CD14-positive monocyte (primary cell): ENCODE measurements at regions not wholly inside any gene's neighbourhood (a gene's known extent, or its start where the extent isn't known, plus 50 kb on each side); places are given as distances from the start of the nearest gene placed in this dataset.

Experiments used
- DNase-seq, 3 donors: peaks; one replicate each; pipeline ENCODE4 v3.0.0-alpha.2; 2011 to 2022
- H2AFZ ChIP-seq: 2 replicates; pipeline ENCODE4 v1.6.0; 2012; ENCODE audit warnings: mild to moderate bottlenecking, low read depth, low read length, inconsistent platforms; ENCODE audit not compliant: insufficient read depth, poor library complexity, severe bottlenecking
- H3K27ac ChIP-seq, 2 donors: 1 replicate in 1 of 2; 2 replicates in 1 of 2; pipeline ENCODE4 v1.5.1; 2012 to 2013; ENCODE audit warnings: low read length in 2 of 2, control low read depth in 1 of 2, inconsistent platforms in 1 of 2, low read depth in 1 of 2, mild to moderate bottlenecking in 1 of 2
- H3K27me3 ChIP-seq, 2 donors: one replicate each; pipeline versions ENCODE4 v1.6.0 to v1.6.1; 2011 to 2013; ENCODE audit warnings: low read length in 2 of 2; ENCODE audit not compliant: control insufficient read depth in 2 of 2, insufficient read depth in 2 of 2
- H3K36me3 ChIP-seq, 2 donors: replicated peaks in 1 of 2; 1 replicate in 1 of 2; 2 replicates in 1 of 2; pipeline versions ENCODE4 v1.5.1 to v1.6.1; 2012 to 2013; ENCODE audit warnings: low read length in 2 of 2, control low read depth in 1 of 2, inconsistent platforms in 1 of 2, mild to moderate bottlenecking in 1 of 2; ENCODE audit not compliant: insufficient read depth in 2 of 2, control insufficient read depth in 1 of 2
- H3K4me1 ChIP-seq, 2 donors: 1 replicate in 1 of 2; 2 replicates in 1 of 2; pipeline versions ENCODE4 v1.5.1 to v1.6.1; 2012 to 2013; ENCODE audit warnings: low read length in 2 of 2, control low read depth in 1 of 2, inconsistent platforms in 1 of 2, mild to moderate bottlenecking in 1 of 2, moderate library complexity in 1 of 2; ENCODE audit not compliant: insufficient read depth in 2 of 2, control insufficient read depth in 1 of 2
- H3K4me2 ChIP-seq: replicated peaks from 2 replicates; pipeline ENCODE3; 2012; ENCODE audit warnings: low read length, moderate library complexity, mild to moderate bottlenecking; ENCODE audit not compliant: poor library complexity, severe bottlenecking; ENCODE audit errors: extremely low read depth
- H3K4me3 ChIP-seq, 3 experiments: fragments of 200-600 bp in 1 of 3; sonication (generic) in 1 of 3; replicated peaks in 1 of 3; 1 replicate in 2 of 3; 2 replicates in 1 of 3; pipeline ENCODE4 v1.5.1; 2011 to 2013; ENCODE audit warnings: low read length in 3 of 3, mild to moderate bottlenecking in 3 of 3, control low read depth in 2 of 3, low read depth in 2 of 3, inconsistent platforms in 1 of 3, moderate library complexity in 1 of 3
- H3K79me2 ChIP-seq: 2 replicates; pipeline ENCODE4 v1.6.0; 2012; ENCODE audit warnings: mild to moderate bottlenecking, control low read depth, inconsistent platforms, low read length, moderate library complexity; ENCODE audit not compliant: insufficient read depth
- H3K9ac ChIP-seq: 2 replicates; pipeline ENCODE4 v1.6.0; 2017; ENCODE audit warnings: low read length, mild to moderate bottlenecking; ENCODE audit not compliant: insufficient read depth, poor library complexity, severe bottlenecking
- H3K9me3 ChIP-seq, 2 donors: replicated peaks in 1 of 2; 1 replicate in 1 of 2; 2 replicates in 1 of 2; pipeline versions ENCODE4 v1.5.1 to v1.6.1; 2012 to 2013; ENCODE audit warnings: low read length in 2 of 2, control low read depth in 1 of 2; ENCODE audit not compliant: control insufficient read depth in 1 of 2, insufficient read depth in 1 of 2
- H4K20me1 ChIP-seq: 2 replicates; pipeline ENCODE4 v1.6.0; 2012; ENCODE audit warnings: mild to moderate bottlenecking, low read length, control low read depth, moderate library complexity; ENCODE audit not compliant: insufficient read depth
- H3K27ac Mint-ChIP-seq, 7 donors: one replicate each; pipeline ENCODE4 v1.8.0; 2020; ENCODE audit warnings: mild to moderate bottlenecking in 7 of 7, mixed read lengths in 7 of 7, moderate library complexity in 6 of 7, inconsistent platforms in 2 of 7
- H3K27me3 Mint-ChIP-seq, 3 donors: one replicate each; pipeline ENCODE4 v1.8.0; 2021 to 2022; ENCODE audit warnings: low read depth in 3 of 3, mild to moderate bottlenecking in 3 of 3, mixed read lengths in 3 of 3, moderate library complexity in 3 of 3, inconsistent platforms in 1 of 3
- H3K36me3 Mint-ChIP-seq, 2 donors: one replicate each; pipeline ENCODE4 v1.8.0; 2020; ENCODE audit warnings: mixed read lengths in 2 of 2, inconsistent platforms in 1 of 2, mild to moderate bottlenecking in 1 of 2
- H3K4me1 Mint-ChIP-seq: one replicate; pipeline ENCODE4 v1.8.0; 2020; ENCODE audit warnings: mild to moderate bottlenecking, mixed read lengths
- H3K4me3 Mint-ChIP-seq, 2 donors: one replicate each; pipeline ENCODE4 v1.8.0; 2020; ENCODE audit warnings: mild to moderate bottlenecking in 2 of 2, mixed read lengths in 2 of 2, moderate library complexity in 1 of 2
- H3K9me3 Mint-ChIP-seq, 7 donors: one replicate each; pipeline ENCODE4 v1.8.0; 2020 to 2022; ENCODE audit warnings: mixed read lengths in 7 of 7, mild to moderate bottlenecking in 6 of 7, moderate library complexity in 6 of 7, inconsistent platforms in 2 of 7
- WGBS: methylation state at CpG from one replicate; pipeline ENCODE4 v1.1.5; 2013; ENCODE audit warnings: missing lambda C conversion rate; ENCODE audit not compliant: insufficient coverage; 5-methylcytosine and 5-hydroxymethylcytosine counted together
- intact Hi-C, 2 donors: fragments of 100-400 bp; cut with micrococcal nuclease; formaldehyde crosslinking; loops; one replicate each; pipeline versions ENCODE4 v1.15.0 to v1.15.1; 2023
- TF ChIP-seq, protein P1 (sequence below): fragments of 200-600 bp; IDR thresholded peaks from one replicate; pipeline ENCODE4 v1.8.0; 2022; ENCODE audit warnings: antibody characterized with exemption, mild to moderate bottlenecking

DNA sequence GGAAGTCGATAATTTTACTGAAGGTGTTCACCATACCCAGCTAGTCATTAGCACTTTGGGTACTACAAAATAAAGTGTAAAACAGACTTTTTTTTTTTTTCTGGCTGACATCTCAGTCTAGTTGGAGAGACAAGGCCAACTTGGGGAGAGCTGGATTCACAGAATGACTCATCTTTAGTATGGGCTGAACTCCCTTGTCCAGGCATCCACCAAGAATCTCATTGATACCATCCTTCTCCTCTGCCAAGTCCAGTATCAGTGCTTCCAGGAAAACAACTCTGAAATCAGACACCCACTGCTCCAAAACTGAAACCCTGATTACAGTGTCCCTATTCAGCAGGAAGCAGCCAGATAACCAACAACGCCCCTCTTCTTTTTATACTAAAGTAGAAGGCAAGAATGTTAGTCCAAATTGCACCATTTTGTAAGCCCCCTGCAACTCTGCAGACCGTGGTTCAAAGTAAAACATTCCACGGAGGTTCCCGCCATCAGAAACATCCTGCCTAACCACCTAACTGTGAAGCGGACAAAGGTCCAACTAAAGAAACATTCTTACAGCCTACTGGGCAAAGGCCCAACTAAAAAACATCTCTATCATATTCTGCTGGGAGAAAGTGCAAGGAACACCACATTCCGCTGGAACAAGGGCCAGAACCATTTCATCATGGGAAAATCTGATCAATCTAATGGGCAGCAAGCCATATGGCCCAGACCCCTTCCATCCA, 728.2 kb downstream of the BRINP1 start:
- TF ChIP-seq, protein P1, sequence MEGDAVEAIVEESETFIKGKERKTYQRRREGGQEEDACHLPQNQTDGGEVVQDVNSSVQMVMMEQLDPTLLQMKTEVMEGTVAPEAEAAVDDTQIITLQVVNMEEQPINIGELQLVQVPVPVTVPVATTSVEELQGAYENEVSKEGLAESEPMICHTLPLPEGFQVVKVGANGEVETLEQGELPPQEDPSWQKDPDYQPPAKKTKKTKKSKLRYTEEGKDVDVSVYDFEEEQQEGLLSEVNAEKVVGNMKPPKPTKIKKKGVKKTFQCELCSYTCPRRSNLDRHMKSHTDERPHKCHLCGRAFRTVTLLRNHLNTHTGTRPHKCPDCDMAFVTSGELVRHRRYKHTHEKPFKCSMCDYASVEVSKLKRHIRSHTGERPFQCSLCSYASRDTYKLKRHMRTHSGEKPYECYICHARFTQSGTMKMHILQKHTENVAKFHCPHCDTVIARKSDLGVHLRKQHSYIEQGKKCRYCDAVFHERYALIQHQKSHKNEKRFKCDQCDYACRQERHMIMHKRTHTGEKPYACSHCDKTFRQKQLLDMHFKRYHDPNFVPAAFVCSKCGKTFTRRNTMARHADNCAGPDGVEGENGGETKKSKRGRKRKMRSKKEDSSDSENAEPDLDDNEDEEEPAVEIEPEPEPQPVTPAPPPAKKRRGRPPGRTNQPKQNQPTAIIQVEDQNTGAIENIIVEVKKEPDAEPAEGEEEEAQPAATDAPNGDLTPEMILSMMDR: no peak
- Mint-ChIP-seq H3K27me3 (peaks cover 0 to 3% (median 0%) of the 10 kb centered on the region in 3 donors), H3K4me3 (no peak overlapping the region), H3K27ac (no peak overlapping the region), H3K36me3 (no peaks in the 10 kb centered on the region), H3K9me3 (peaks cover 4 to 21% (median 15%) of the 10 kb centered on the region in 7 donors), H3K4me1 (no peaks in the 10 kb centered on the region)
- no peak overlapping the region for H3K4me3 ChIP-seq
- no peaks in the 10 kb centered on the region for H3K4me1 ChIP-seq
- H3K79me2 ChIP-seq: no peaks in the 10 kb centered on the region
- peaks cover 7 to 10% of the 10 kb centered on the region in 2 donors for H3K9me3 ChIP-seq
- H4K20me1 ChIP-seq: no peaks in the 10 kb centered on the region
- H3K27me3 ChIP-seq: no peaks in the 10 kb centered on the region
- no peak overlapping the region for H3K9ac ChIP-seq
- H3K27ac ChIP-seq: no peak overlapping the region
- no peak overlapping the region for H3K4me2 ChIP-seq
- WGBS: 88% methylated on average over 5 of the region's 7 CpGs
- DNase-seq: no peak
- no peak overlapping the region for H2AFZ ChIP-seq
- intact Hi-C loops: no loop called here
- H3K36me3 ChIP-seq: no peaks in the 10 kb centered on the region

DNA sequence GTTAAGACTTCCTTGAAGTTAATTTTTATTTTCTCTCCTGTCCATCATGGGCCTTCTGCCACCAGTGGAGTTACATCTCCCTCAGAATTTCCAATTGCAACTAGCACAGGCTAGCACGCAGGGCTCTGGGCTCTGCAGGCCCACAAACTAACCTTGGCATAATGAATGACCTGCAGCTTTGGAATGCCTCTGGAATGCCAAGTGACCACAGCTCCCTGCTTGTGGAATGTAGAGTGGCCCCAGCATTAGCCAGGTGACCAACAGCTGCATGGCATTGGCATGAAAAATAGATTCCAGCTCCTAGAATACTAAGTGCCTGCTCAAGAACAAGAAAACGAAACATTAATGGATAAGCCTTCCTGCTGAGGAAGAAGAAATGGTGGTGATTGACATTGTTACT, 726.1 kb downstream of the BRINP1 start:
- peaks cover 14 to 22% of the 10 kb centered on the region in 2 donors for H3K9me3 ChIP-seq
- no peak overlapping the region for H3K4me3 ChIP-seq
- DNase-seq: no peak
- H3K27me3 ChIP-seq: no peaks in the 10 kb centered on the region
- H3K36me3 ChIP-seq: no peaks in the 10 kb centered on the region
- H3K4me3 Mint-ChIP-seq: no peak overlapping the region
- peaks cover 4 to 21% (median 18%) of the 10 kb centered on the region in 7 donors for H3K9me3 Mint-ChIP-seq
- H3K27me3 Mint-ChIP-seq: peaks cover 0 to 3% (median 0%) of the 10 kb centered on the region in 3 donors
- no peaks in the 10 kb centered on the region for H4K20me1 ChIP-seq
- H3K9ac ChIP-seq: no peak overlapping the region
- no peak overlapping the region for H2AFZ ChIP-seq
- no peaks in the 10 kb centered on the region for H3K4me1 Mint-ChIP-seq
- intact Hi-C loops: no loop called here
- H3K79me2 ChIP-seq: no peaks in the 10 kb centered on the region
- H3K36me3 Mint-ChIP-seq: no peaks in the 10 kb centered on the region
- TF ChIP-seq, protein P1: no peak
- no peak overlapping the region for H3K27ac ChIP-seq
- no peak overlapping the region for H3K27ac Mint-ChIP-seq
- no CpG with 5 or more reads among the region's 2 CpGs for WGBS
- H3K4me2 ChIP-seq: no peak overlapping the region
- H3K4me1 ChIP-seq: no peaks in the 10 kb centered on the region
